ENCODE measurements at regions not wholly inside any gene's neighbourhood (a gene's known extent, or its start where the extent isn't known, plus 50 kb on each side); places are given as distances from the start of the nearest gene placed in this dataset.

DNA sequence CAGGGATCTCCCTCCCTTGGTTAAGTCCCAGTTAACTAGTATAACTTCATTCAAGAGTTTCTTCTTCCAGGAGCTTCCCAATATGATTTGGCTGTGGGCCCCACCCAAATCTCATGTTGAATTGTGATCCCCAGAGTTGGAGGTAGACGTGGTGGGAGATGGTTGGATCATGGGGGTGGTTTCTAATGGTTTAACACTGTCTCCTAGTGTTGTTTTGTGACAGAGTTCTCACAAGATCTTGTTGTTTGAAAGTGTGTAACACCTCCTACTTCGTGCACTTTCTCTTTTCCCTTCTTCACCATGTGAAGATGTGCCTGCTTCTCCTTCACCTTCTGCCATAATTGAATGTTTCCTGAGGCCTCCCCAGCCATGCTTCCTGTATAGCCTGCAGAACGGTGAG, 251.8 kb upstream of the FGGY start:
- intact Hi-C loops (cut with micrococcal nuclease): loop anchor here (10.0 kb wide), 1 partner anchor 260 kb away; the partner anchor contains the start of gene JUN
- ChIA-PET CTCF (no interaction called here), POLR2A (no interaction called here)
- no peak for DNase-seq (ENCODE audit: unreplicated experiment)
- Mint-ChIP-seq H3K27ac (ENCODE audit: low read depth, unreplicated experiment) (no peak overlapping the region), H3K36me3 (ENCODE audit: insufficient read depth, unreplicated experiment) (no peaks in the 10 kb centered on the region), H3K4me3 (ENCODE audit: unreplicated experiment) (no peak overlapping the region), H3K27me3 (ENCODE audit: insufficient read depth, unreplicated experiment) (no peaks in the 10 kb centered on the region), H3K9me3 (ENCODE audit: unreplicated experiment) (no peaks in the 10 kb centered on the region), H3K4me1 (ENCODE audit: insufficient read depth, unreplicated experiment) (peaks cover 27% of the 10 kb centered on the region)
- TF ChIP-seq, protein P1, sequence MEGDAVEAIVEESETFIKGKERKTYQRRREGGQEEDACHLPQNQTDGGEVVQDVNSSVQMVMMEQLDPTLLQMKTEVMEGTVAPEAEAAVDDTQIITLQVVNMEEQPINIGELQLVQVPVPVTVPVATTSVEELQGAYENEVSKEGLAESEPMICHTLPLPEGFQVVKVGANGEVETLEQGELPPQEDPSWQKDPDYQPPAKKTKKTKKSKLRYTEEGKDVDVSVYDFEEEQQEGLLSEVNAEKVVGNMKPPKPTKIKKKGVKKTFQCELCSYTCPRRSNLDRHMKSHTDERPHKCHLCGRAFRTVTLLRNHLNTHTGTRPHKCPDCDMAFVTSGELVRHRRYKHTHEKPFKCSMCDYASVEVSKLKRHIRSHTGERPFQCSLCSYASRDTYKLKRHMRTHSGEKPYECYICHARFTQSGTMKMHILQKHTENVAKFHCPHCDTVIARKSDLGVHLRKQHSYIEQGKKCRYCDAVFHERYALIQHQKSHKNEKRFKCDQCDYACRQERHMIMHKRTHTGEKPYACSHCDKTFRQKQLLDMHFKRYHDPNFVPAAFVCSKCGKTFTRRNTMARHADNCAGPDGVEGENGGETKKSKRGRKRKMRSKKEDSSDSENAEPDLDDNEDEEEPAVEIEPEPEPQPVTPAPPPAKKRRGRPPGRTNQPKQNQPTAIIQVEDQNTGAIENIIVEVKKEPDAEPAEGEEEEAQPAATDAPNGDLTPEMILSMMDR (IDR thresholded peaks at IDR 0.05; ENCODE audit: unreplicated experiment): no peak
- no TSS peak for BruUV-seq (replicated peaks)

DNA sequence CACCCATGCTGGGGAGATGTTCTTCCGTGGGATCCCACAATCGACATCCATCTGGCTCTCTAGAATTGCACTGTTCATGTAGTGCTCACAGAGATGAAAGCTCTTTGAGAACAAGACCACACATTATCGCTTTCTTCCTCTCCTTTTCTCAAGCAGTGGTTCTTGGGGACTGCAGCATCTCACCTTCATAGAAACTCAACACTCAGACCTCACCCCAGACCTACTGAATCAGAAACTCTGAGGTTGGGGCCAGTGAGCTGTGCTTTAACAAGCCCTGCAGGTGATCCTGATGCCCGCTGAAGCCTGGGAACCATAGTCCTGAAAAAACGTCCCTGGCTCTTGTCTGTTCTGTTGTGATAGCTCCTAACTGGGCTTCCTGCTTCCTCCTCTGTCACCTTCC, 251.3 kb upstream of the FGGY start:
- H3K4me1 Mint-ChIP-seq (ENCODE audit: insufficient read depth, unreplicated experiment): peaks cover 27% of the 10 kb centered on the region
- CTCF ChIA-PET: no interaction called here
- BruUV-seq (replicated peaks): no TSS peak

DNA sequence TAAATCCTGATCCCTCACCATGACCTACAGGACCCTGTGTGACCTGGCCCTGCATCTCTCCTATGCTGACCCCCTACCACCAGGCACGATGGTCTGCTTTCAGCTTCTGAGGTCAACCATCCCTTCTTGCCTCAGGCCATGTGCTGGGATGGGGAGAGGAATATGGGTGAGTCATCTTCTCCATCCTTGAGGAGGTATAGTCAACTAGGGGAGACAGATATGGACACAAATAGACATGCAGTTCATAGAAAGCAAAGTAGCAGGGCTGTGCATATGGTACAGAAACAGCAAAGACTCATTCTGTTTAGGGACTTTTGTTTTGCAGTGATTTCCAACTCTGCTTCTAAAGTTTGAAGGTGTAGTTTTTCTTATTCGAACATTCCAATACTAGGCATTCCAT, 250.8 kb upstream of the FGGY start:
- Mint-ChIP-seq H3K27me3 (ENCODE audit: insufficient read depth, unreplicated experiment) (no peaks in the 10 kb centered on the region), H3K9me3 (ENCODE audit: unreplicated experiment) (no peaks in the 10 kb centered on the region), H3K4me3 (ENCODE audit: unreplicated experiment) (no peak overlapping the region), H3K27ac (ENCODE audit: low read depth, unreplicated experiment) (no peak overlapping the region), H3K36me3 (ENCODE audit: insufficient read depth, unreplicated experiment) (no peaks in the 10 kb centered on the region), H3K4me1 (ENCODE audit: insufficient read depth, unreplicated experiment) (peaks cover 27% of the 10 kb centered on the region)
- TF ChIP-seq, protein P1 (IDR thresholded peaks at IDR 0.05; ENCODE audit: unreplicated experiment): no peak
- peak; percentile 32 for DNase-seq (ENCODE audit: unreplicated experiment)
- ChIA-PET CTCF (interaction anchor here (0.5 kb wide), 1 partner anchor 77 kb away, joined by 3 read pairs; no protein-coding TSS in a partner anchor), POLR2A (no interaction called here)
- BruUV-seq (replicated peaks): no TSS peak
- intact Hi-C loops (cut with micrococcal nuclease): loop anchor here (10.0 kb wide), 1 partner anchor 261 kb away; the partner anchor contains the start of gene JUN

More for the DNA sequence above, 251.3 kb upstream of the FGGY start:
- H3K27ac Mint-ChIP-seq (ENCODE audit: low read depth, unreplicated experiment): no peak overlapping the region
- H3K27me3 Mint-ChIP-seq (ENCODE audit: insufficient read depth, unreplicated experiment): no peaks in the 10 kb centered on the region
- POLR2A ChIA-PET: no interaction called here
- H3K9me3 Mint-ChIP-seq (ENCODE audit: unreplicated experiment): no peaks in the 10 kb centered on the region
- H3K4me3 Mint-ChIP-seq (ENCODE audit: unreplicated experiment): no peak overlapping the region
- TF ChIP-seq, protein P1 (IDR thresholded peaks at IDR 0.05; ENCODE audit: unreplicated experiment): no peak
- H3K36me3 Mint-ChIP-seq (ENCODE audit: insufficient read depth, unreplicated experiment): no peaks in the 10 kb centered on the region
- intact Hi-C loops (cut with micrococcal nuclease): loop anchor here (10.0 kb wide), 1 partner anchor 261 kb away; the partner anchor contains the start of gene JUN
- no peak for DNase-seq (ENCODE audit: unreplicated experiment)

DNA sequence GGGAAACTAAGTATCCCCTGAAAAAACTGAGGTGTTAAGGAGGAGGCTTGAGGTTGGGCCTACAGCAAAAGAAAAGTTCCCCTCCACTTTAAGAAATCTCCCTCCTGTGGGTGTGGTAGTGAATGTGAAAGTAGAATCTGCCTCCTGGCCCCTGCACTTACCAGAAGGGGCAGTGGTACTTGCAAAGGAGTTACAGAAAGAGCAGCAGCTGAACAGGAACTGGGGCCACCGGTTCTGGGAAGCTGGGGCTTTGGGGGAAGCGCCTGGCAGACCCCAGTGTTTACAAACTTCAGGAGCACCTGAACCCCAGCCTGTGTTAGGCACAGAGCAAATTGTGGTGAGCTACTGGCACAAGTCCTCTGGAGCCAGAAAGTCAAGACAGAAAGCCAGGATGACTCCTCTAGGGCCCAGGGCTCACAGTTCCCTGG, 250.2 kb upstream of the FGGY start:
- no peak overlapping the region for H3K27ac Mint-ChIP-seq (ENCODE audit: low read depth, unreplicated experiment)
- intact Hi-C loops (cut with micrococcal nuclease): loop anchor here (10.0 kb wide), 1 partner anchor 262 kb away; the partner anchor contains the start of gene JUN
- H3K4me3 Mint-ChIP-seq (ENCODE audit: unreplicated experiment): no peak overlapping the region

More for the DNA sequence above, 250.2 kb upstream of the FGGY start:
- H3K9me3 Mint-ChIP-seq (ENCODE audit: unreplicated experiment): no peaks in the 10 kb centered on the region
- no peak for DNase-seq (ENCODE audit: unreplicated experiment)
- ChIA-PET POLR2A (interaction anchor here (1.1 kb wide), 1 partner anchor 263 kb away, joined by 3 read pairs; the partner anchor contains the start of gene JUN), CTCF (interaction anchor here (0.6 kb wide), 1 partner anchor 53 kb away, joined by 3 read pairs; no protein-coding TSS in a partner anchor)
- TF ChIP-seq, protein P1 (IDR thresholded peaks at IDR 0.05; ENCODE audit: unreplicated experiment): no peak
- no TSS peak for BruUV-seq (replicated peaks)
- peaks cover 27% of the 10 kb centered on the region for H3K4me1 Mint-ChIP-seq (ENCODE audit: insufficient read depth, unreplicated experiment)
- no peaks in the 10 kb centered on the region for H3K36me3 Mint-ChIP-seq (ENCODE audit: insufficient read depth, unreplicated experiment)
- H3K27me3 Mint-ChIP-seq (ENCODE audit: insufficient read depth, unreplicated experiment): no peaks in the 10 kb centered on the region
